Mucosa of descending colon (tissue), 3 donors: ENCODE measurements at regions not wholly inside any gene's neighbourhood (a gene's known extent, or its start where the extent isn't known, plus 50 kb on each side); places are given as distances from the start of the nearest gene placed in this dataset.

Experiments used
- ATAC-seq: fragments of 200-7000 bp; cut with Tn5 transposase; one replicate; pipeline ENCODE4 v1.9.1; 2020; ENCODE audit warnings: mild to moderate bottlenecking, moderate library complexity
- DNase-seq, 3 donors: peaks; one replicate each; pipeline ENCODE4 v3.0.0-alpha.2; 2020
- H3K36me3 ChIP-seq: fragments of 200-600 bp; one replicate; pipeline ENCODE4 v1.8.0; 2021; ENCODE audit warnings: low read depth, mild to moderate bottlenecking
- H3K4me1 ChIP-seq: fragments of 200-600 bp; one replicate; pipeline ENCODE4 v1.8.0; 2021; ENCODE audit warnings: low read depth, mild to moderate bottlenecking
- H3K4me3 ChIP-seq: fragments of 200-600 bp; one replicate; pipeline ENCODE4 v1.8.0; 2021; ENCODE audit warnings: mild to moderate bottlenecking
- H3K9me3 ChIP-seq: fragments of 200-600 bp; one replicate; pipeline ENCODE4 v1.8.0; 2021; ENCODE audit warnings: mild to moderate bottlenecking
- CTCF ChIP-seq: fragments of 200-600 bp; IDR thresholded peaks from one replicate; pipeline ENCODE4 v1.8.0; 2022; ENCODE audit warnings: antibody characterized with exemption, mild to moderate bottlenecking
- intact Hi-C, 2 donors: fragments of 100-400 bp; cut with DNase I in 1 of 2; cut with micrococcal nuclease in 1 of 2; formaldehyde crosslinking; loops; one replicate each; pipeline versions ENCODE4 v1.11.0 to v1.11.1; 2022; cut with DNase I, micrococcal nuclease
- donor health status: DM: no; HTN: no; CAD: no; lungs with moderate emphysema.
- donor health status: DM: no; HTN: no; CAD: no.
- donor health status: DM: no; HTN: yes; CAD: no.

- Histone ChIP-seq H3K4me1 (no peaks in the 10 kb centered on the region), H3K4me3 (no peak overlapping the region), H3K36me3 (no peaks in the 10 kb centered on the region), H3K9me3 (no peaks in the 10 kb centered on the region)
- no peak for DNase-seq
- intact Hi-C loops: no loop called here
- TF ChIP-seq CTCF: no peak
- no peak for ATAC-seq
Measured at GRCh38 chr5:14040542-14040941, 96.1 kb upstream of the DNAH5 start.

GRCh38 chr5:14039576-14039975 is 95.1 kb upstream of the DNAH5 start:
- no peaks in the 10 kb centered on the region for H3K36me3 ChIP-seq
- intact Hi-C loops: no loop called here
- no peaks in the 10 kb centered on the region for H3K9me3 ChIP-seq
- no peak for ATAC-seq
- TF ChIP-seq CTCF: no peak
- no peaks in the 10 kb centered on the region for H3K4me1 ChIP-seq
- no peak for DNase-seq
- H3K4me3 ChIP-seq: no peak overlapping the region

- no peak for ATAC-seq
- no peaks in the 10 kb centered on the region for H3K36me3 ChIP-seq
- intact Hi-C loops: no loop called here
Measured at GRCh38 chr5:14039063-14039462, 94.6 kb upstream of the DNAH5 start.

GRCh38 chr5:14038341-14038959 is 94.0 kb upstream of the DNAH5 start:
- TF ChIP-seq CTCF: no peak
- DNase-seq (no peak), ATAC-seq (no peak)
- H3K4me3 ChIP-seq: no peak overlapping the region
- H3K4me1 ChIP-seq: no peaks in the 10 kb centered on the region
- H3K36me3 ChIP-seq: no peaks in the 10 kb centered on the region
- intact Hi-C loops: no loop called here
- H3K9me3 ChIP-seq: no peaks in the 10 kb centered on the region

More at GRCh38 chr5:14039063-14039462, 94.6 kb upstream of the DNAH5 start:
- no peak for DNase-seq
- no peaks in the 10 kb centered on the region for H3K4me1 ChIP-seq
- no peak overlapping the region for H3K4me3 ChIP-seq
- no peaks in the 10 kb centered on the region for H3K9me3 ChIP-seq
- TF ChIP-seq CTCF: no peak

GRCh38 chr5:14036947-14037346 is 92.5 kb upstream of the DNAH5 start:
- no peak for ATAC-seq

More at GRCh38 chr5:14036947-14037346, 92.5 kb upstream of the DNAH5 start:
- Histone ChIP-seq H3K36me3 (no peaks in the 10 kb centered on the region), H3K9me3 (no peaks in the 10 kb centered on the region), H3K4me1 (no peaks in the 10 kb centered on the region), H3K4me3 (no peak overlapping the region)
- TF ChIP-seq CTCF: no peak
- DNase-seq: no peak
- intact Hi-C loops: no loop called here
